Testis (tissue), 2 donors: ENCODE measurements at regions not wholly inside any gene's neighbourhood (a gene's known extent, or its start where the extent isn't known, plus 50 kb on each side); places are given as distances from the start of the nearest gene placed in this dataset.

Experiments
- DNase-seq: peaks from one replicate; pipeline ENCODE4 v3.0.0-alpha.2; 2019
- H3K27ac ChIP-seq, 2 donors: fragments of 200-600 bp; sonication (generic); one replicate each; pipeline ENCODE4 v1.5.1; 2019
- H3K27me3 ChIP-seq: fragments of 200-600 bp; sonication (generic); one replicate; pipeline ENCODE4 v1.5.1; 2019
- H3K36me3 ChIP-seq: fragments of 200-600 bp; sonication (generic); one replicate; pipeline ENCODE4 v1.5.1; 2017; ENCODE audit warnings: low read depth; ENCODE audit errors: missing control alignments
- H3K4me1 ChIP-seq: fragments of 200-600 bp; sonication (generic); one replicate; pipeline ENCODE4 v1.5.1; 2019
- H3K4me3 ChIP-seq, 2 donors: fragments of 200-600 bp; sonication (generic); one replicate each; pipeline ENCODE4 v1.5.1; 2017 to 2019
- H3K9me3 ChIP-seq: fragments of 200-600 bp; sonication (generic); one replicate; pipeline ENCODE4 v1.5.1; 2017
- CTCF ChIP-seq, 3 experiments: fragments of 450-650 bp in 2 of 3; fragments of 200-600 bp in 1 of 3; sonication (generic) in 1 of 3; IDR thresholded peaks; one replicate each; pipeline ENCODE4 v1.5.1; 2016 to 2019; ENCODE audit warnings: antibody characterized with exemption in 3 of 3, mild to moderate bottlenecking in 2 of 3, moderate library complexity in 1 of 3
- POLR2A ChIP-seq: fragments of 450-650 bp; IDR thresholded peaks from one replicate; pipeline ENCODE4 v1.6.1; 2017; ENCODE audit warnings: antibody characterized with exemption, mild to moderate bottlenecking, moderate library complexity
- WGBS, 2 donors: methylation state at CpG; one replicate each; pipeline ENCODE4 v1.1.5; 2018; 5-methylcytosine and 5-hydroxymethylcytosine counted together
- intact Hi-C: fragments of 100-400 bp; cut with DNase I; formaldehyde crosslinking; loops from one replicate; pipeline ENCODE4 v1.15.1; 2023; ENCODE audit warnings: low total_unique reads

DNA sequence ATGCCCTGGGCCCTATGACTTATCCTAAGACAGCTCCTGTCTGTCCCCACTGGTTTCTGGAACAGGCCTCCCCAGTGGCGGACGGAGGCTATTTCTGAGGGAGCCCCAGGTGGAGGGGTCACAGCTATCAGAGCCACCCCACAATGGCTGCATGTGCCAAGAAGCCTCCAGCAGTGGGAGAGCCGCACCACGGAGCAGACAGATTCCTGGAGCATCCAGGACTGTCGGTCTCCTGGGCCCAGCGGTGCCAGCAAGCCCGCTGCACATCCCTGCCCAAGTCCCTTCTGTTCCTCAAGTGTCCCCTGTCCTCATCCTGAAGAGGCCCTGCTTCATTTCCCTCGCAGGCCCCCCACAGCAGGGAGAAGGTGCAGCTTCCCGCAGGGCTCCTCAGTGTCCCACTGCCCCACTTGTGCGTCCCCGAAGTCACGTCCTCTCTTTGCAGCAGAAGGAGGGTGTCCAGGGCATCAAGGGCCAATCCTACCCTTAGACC is 193.0 kb upstream of the SHH start:
- no peak for DNase-seq

GRCh38 chr7:156004265-156005201 is 192.3 kb upstream of the SHH start:
- Histone ChIP-seq H3K4me1 (no peaks in the 10 kb centered on the region), H3K27me3 (no peaks in the 10 kb centered on the region), H3K9me3 (no peaks in the 10 kb centered on the region), H3K4me3 (no peak overlapping the region), H3K27ac (no peak overlapping the region), H3K36me3 (no peaks in the 10 kb centered on the region)
- intact Hi-C loops, result no loop called here
- DNase-seq, result no peak
- no peak for TF ChIP-seq CTCF (IDR thresholded peaks at IDR 0.05)
- no peak for TF ChIP-seq POLR2A
- 89% methylated on average over 34 to 38 of the region's 38 CpGs for WGBS, 2 donors

More for the DNA sequence above, 193.0 kb upstream of the SHH start:
- Histone ChIP-seq H3K4me3 (no peak overlapping the region), H3K27ac (no peak overlapping the region), H3K27me3 (no peaks in the 10 kb centered on the region), H3K4me1 (no peaks in the 10 kb centered on the region), H3K9me3 (no peaks in the 10 kb centered on the region), H3K36me3 (no peaks in the 10 kb centered on the region)
- 85 to 87% methylated on average over 6 to 12 of the region's 12 CpGs for WGBS, 2 donors
- TF ChIP-seq CTCF (IDR thresholded peaks at IDR 0.05), result no peak
- intact Hi-C loops, result no loop called here

- Histone ChIP-seq H3K27me3 (no peaks in the 10 kb centered on the region), H3K4me3 (no peak overlapping the region), H3K27ac (no peak overlapping the region), H3K4me1 (no peaks in the 10 kb centered on the region), H3K9me3 (no peaks in the 10 kb centered on the region), H3K36me3 (no peaks in the 10 kb centered on the region)
- no peak for DNase-seq
- TF ChIP-seq CTCF (IDR thresholded peaks at IDR 0.05), result no peak
- TF ChIP-seq POLR2A, result no peak
- 73 to 80% methylated on average over 17 to 22 of the region's 22 CpGs for WGBS, 2 donors
- intact Hi-C loops, result no loop called here
Measured at GRCh38 chr7:156003220-156004162, 191.2 kb upstream of the SHH start.

GRCh38 chr7:156002362-156003066 is 190.3 kb upstream of the SHH start:
- Histone ChIP-seq H3K4me1 (no peaks in the 10 kb centered on the region), H3K9me3 (no peaks in the 10 kb centered on the region), H3K27me3 (no peaks in the 10 kb centered on the region), H3K36me3 (no peaks in the 10 kb centered on the region), H3K27ac (no peak overlapping the region), H3K4me3 (no peak overlapping the region)
- TF ChIP-seq CTCF (IDR thresholded peaks at IDR 0.05) (no peak), POLR2A (no peak)
- intact Hi-C loops, result no loop called here
- 82 to 83% methylated on average over 13 to 17 of the region's 17 CpGs for WGBS, 2 donors
- DNase-seq, result no peak
